HG03135 (cell line): ENCODE measurements at regions not wholly inside any gene's neighbourhood (a gene's known extent, or its start where the extent isn't known, plus 50 kb on each side); places are given as distances from the start of the nearest gene placed in this dataset.

ENCODE experiments used
- ATAC-seq: cut with Tn5 transposase; IDR thresholded peaks from one replicate; pipeline ENCODE4 v1.9.1; 2021; ENCODE audit warnings: mild to moderate bottlenecking, moderate library complexity; ENCODE audit not compliant: unreplicated experiment

DNA sequence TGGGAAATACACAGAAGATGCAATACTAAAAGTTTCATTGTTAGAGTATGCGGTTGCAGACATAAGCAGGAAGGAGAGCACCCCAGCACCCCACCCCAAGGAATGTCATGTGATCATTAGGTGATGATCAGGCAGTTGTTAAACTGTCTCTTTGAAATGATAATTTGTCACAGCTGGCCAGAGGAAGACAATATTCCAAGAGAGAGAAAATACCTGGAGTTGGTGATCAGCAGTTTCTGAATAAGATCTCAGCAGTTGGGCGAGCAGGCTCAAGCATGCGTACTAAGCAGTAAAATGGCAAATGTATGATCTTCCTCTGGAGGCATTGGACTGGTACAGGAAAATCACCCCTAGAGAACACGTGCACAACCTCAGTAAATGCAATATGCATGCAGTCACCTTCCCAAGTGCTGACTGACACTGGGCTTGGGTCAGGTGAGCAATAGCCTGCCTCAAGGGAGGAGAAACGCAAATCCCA, 250.1 kb upstream of the MBL2 start:
- no peak for ATAC-seq

DNA sequence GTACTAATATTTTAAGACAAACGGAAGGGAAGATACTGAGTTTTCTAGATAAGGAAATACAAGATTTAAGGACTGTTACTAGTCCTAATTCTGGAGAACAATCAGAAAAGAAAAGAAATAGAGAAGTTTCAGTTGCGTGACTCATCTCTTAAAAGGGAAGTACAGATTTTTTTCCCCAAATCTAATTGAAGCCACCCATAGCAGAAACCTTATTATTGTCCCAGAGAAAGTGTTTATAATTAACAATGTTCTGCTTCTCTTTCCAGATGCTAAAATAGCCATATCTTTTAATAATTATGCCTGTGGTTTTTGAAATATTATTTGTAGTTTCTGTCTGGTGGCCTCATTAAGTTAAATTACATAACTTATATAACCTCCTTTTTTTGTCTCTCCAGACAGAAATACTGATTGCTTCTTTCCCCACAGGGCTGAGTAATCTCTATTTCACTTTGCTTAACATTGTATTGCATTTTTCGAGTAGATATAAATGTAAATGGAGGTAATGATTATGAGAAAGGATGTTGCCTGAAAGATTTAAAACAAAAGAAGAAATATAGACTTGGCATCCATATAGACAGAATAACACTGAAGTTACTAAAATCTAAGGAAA, 240.7 kb upstream of the MBL2 start:
- no peak for ATAC-seq

DNA sequence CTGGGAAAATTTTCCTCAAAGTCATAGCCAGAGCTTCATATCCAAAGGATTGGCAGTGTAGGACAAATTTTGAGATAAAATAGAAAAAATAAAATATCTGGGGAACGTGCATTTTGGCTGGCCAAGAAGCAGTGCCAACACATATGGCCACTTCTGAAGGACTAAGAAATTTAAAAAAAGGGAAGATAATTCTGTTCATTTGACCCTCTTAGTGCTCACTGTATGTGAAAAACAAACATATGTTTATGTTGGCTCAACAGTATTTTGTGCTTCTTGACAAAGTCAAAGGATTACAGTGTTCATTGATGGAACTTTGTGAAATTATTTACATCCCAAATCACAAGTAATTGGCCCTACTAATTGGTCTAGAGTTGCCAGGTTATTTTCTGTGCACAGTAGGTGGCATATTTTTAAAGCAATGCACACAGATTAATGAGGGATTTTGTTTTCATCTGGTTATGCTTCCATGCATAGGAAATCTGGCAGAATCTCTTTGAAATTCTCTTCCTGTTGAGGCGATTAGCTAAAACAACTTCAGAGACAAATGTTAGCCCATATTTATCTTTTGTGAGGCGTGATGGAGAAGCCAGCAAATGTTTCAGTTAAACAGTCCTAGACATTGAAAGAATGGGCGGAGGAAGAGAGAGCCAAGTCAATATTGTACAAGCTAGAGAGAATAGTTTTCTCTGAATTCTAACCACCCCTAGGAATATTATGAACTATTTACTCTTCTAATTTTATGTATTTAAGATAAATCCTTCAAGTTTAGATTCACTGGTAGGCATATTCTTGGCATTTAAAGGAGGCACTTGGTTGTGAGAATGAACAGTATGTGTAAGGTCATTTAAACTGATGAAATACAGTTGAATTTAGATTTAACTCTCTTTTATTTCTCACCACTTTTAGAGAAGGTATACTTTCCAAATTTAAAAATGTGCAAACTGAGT, 237.7 kb upstream of the MBL2 start:
- ATAC-seq = no peak

DNA sequence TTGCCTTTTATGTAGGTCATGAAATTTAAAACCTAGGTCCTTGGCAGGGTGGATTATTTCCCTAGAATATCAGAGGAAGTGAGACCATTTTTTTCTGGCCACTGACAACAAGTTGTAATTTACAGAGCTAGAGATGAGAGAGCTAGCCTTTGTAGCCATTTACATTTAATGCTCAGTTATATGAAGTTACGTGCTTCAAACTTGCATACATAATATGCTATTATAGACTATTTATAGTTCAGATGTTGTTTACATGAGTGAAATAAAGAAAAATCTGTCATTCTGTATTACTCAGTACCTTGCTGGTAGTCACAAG, 234.9 kb upstream of the MBL2 start:
- no peak for ATAC-seq

DNA sequence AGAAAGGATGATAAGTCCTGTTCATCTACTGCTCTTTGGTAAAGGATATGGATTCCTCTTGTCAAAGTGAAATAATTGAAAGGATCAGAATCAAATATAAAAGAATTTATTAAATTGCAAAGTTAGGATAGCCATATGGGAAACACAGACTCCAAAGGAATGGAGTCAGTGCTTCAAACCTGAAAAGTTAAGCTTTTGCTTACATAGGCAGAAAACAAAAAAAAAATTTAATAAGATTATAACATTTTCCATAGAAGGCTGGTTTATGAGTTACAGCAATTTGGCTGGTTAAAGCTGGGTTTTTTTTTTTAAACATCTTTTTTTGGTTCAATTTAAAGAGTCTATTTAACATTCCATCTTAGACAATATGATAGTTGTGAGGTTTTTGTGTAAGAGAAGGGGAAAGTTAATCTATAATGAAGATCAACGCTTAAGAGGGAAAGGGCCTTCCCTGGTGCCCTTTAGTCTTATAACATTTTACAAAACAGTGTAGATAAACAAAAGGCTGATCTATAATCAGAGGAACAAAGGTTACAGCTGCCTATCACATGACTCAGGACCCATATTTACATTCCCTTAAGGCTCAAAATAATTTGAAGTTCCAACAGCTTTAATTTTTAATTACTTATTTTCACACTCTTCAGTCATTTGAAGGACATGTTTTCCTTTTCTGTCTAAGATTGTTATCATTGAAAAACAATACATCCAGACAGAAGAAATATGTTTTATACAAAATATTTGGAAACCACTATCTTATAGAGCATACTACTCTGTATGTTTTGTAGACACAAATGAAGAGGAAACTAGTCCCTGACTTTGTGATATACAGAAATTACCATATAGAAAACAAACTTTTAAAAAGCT, 234.3 kb upstream of the MBL2 start:
- no peak for ATAC-seq

DNA sequence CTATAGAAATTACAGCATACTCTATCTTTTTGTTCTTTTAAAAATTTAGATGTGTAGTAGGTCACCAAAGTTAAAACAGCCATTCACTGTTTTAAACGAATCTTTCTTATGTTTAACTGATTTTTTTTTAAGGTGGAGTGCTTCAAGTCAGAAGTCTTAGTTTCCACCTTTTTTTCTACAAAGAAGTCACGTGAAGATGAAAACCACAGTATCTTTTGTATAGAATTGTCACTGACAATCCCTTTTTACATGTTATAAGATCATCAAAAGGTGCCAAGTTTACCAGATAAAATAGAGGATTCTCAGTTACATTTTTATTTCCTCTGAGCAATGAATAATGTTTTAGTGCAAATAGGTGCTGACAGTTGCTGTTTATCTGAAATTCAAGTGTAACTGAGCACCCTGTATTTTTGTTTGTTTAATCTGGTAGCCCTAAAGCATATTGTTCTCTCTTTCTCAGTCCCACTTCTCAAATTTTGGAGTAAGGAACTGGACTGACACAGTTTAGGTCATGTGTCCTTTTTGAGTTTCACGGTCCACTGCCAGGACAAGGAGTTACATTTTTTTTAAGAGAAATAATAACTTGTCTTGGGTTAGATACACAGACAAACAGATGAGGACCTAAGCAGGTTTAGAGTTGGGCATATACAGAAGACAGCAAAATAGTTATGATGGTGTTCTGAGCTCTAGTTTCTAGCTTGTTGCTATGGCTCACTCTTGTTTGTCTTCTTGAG, 233.2 kb upstream of the MBL2 start:
- no peak for ATAC-seq

DNA sequence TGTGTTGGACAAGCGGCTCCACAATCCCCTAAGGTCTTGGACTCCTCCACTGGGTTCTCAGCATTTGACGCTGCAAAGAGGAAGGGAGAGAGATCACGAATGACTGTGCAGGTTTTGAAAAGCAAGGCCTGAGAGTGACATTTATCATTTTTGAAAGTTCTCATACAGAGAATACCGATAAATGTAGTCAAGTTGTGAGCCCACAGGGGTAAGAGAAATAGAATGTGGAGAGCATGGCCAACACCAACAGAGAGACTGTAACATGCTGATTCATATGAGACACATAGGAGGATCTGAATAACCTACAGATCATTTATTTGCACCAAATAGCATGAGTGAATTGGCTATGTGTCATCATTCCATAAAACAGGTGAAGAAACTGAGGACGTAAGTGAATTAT, 230.5 kb upstream of the MBL2 start:
- no peak for ATAC-seq

DNA sequence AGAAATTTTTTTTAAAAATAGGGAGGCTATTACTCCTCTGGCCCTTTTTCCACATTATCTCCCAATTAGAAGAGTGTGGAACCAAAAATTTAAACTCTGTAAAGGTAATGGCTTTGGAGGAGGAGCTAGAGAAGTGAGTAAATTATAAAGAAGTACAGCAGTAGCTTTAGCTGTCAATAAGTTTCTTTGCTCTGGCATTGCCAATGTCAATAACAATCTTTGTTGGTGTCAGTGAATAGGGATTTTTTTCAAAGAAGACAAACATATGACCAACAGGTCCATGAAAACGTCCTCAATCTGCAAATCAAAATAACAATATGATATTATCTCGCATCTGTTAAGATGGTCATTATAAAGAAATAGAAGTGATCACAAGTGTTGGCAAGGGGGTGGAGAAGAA, 227.1 kb upstream of the MBL2 start:
- ATAC-seq = no peak

DNA sequence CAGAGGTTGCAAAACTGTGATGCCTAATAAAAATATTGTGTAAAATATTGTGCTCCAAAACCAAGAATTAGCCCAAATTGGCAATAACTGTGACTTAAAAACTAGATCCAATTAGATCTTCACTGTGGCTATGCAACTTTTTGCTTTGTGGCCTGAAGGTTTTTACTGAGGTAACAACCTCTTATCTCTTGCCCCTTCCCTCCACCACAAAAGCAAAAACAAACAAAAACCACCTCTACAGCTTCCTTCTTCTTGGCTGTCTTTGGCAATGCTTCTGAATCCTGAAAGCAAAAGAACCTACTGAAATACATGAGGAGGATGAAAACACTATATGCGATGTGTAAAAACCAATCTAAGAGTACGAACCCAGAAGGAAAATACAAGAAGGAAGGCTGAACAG, 226.7 kb upstream of the MBL2 start:
- ATAC-seq = no peak

DNA sequence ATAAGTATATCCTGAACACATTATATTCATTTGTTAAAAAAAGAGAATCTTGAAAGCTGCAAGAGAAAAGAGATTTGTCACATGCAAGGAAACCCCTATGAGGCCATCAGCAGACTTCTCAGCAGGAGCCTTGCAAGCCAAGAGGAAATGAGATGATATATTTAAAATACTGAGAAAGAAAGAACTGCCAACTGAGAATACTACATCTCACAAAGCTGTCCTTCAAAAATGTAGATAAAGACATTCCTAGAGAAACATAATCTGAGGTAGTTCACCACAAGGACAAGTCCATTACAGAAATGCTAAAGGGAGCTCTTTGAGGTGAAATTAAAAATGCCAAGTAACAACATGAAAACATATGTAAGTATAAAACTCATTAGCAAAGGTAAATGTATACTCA, 224.4 kb upstream of the MBL2 start:
- ATAC-seq = no peak

DNA sequence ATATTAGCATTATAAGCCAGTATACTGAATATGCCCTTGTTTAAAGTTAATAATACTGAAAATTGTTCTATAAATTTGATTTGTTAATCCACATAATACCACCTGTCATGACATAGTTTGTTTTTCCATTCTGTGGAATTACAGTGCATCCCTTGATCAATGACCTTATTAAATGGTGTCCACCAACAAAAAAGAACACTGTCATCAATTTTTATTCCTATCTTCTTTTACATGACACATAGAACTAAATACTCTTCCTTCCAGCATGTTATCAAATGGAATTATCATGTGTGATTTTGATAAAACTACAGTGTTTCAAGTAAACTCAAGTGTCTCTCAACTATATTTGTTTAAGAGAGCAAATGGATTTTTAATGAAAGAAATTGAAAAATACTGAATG, 221.8 kb upstream of the MBL2 start:
- no peak for ATAC-seq

DNA sequence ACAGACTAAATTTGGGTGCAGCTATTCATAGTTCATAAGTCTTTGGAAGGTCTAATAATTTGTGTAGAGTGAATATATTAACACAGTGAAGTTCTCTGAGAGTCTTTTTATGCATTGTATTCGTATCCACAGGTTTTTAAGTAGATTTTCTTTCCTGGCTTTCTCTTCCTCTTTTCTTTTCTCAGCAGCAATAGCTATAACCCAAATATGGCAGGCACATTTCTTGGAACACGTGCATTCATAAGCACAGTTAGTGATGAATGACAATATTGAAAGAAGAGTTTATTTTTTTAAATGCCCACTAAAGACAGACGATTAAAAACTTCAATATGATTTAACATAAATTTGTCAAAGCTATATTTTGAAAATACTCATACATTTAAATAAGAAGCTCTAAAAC, 220.5 kb upstream of the MBL2 start:
- ATAC-seq = no peak

DNA sequence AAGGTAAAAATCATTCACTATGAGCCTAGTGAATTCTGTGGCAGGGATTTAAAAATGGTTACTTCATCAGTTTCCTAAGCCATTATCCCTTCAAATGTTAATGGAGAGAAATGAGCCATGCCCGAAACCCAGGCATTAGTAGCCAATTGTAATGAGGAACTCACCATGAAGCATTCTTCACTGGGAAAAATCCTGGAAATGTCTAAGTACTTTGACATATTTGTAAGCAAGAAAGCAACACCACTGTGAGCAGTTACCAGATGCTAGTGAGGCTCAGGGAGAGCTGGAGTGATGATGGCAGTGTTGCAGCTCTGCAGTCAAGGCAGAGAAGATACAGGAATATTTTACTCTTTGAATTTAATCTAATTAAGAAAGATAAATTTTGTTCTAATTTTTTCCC, 220.0 kb upstream of the MBL2 start:
- no peak for ATAC-seq

DNA sequence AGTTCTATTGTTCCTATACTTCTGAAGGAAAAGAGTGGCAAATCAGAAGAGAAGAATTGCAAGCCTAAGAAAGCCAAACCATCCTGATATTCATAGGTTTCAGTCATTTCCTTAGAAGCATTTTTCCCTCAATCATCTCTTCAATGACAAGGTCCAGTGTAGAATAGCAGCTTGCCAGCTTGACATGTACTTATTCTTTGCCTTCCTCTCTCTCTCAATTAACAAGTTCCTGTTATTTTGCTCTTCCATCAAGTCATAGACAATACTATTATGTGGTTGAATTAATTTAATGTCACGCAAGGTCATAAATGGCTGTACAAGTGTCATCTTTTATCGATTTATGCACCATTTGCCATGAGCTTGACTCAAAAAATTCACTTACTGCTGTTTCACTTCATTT, 216.3 kb upstream of the MBL2 start:
- ATAC-seq = no peak

DNA sequence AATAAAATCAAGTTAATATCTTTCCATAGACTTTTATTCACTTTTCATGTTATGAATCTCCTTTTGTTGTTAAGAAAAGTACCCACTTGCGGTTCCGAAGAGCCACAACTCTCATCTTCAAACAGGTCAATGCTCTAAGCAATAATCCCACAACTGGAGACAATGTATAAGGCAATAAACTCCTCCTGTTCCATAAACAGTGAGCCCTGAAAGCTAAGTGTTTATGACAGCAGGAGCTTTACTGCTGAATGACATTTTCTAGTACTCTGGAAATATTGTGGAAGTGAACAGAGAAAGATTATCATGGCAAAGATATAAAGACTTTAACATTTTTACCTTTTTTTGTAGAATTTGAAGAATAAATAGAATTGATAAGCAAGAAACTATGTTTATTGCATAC, 213.5 kb upstream of the MBL2 start:
- no peak for ATAC-seq

DNA sequence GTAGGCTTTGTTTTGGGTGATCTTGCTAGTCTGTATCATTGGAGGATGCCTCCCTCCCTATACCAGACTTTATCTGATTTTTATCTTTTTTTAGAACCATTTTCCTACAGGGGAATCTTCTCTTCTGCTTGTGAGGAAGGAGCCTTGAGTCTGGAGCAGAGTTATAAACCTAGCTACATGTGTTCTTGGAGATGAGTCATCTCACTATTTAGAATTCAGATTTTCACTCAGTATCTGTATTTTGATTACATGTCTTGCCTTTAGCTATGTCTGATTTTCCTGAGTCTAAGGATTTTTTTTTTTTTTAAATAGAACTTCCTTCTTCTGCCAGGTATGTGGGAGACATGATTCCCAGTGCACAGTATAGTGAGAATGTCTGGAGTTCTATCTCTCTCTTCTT, 211.6 kb upstream of the MBL2 start:
- ATAC-seq = no peak

DNA sequence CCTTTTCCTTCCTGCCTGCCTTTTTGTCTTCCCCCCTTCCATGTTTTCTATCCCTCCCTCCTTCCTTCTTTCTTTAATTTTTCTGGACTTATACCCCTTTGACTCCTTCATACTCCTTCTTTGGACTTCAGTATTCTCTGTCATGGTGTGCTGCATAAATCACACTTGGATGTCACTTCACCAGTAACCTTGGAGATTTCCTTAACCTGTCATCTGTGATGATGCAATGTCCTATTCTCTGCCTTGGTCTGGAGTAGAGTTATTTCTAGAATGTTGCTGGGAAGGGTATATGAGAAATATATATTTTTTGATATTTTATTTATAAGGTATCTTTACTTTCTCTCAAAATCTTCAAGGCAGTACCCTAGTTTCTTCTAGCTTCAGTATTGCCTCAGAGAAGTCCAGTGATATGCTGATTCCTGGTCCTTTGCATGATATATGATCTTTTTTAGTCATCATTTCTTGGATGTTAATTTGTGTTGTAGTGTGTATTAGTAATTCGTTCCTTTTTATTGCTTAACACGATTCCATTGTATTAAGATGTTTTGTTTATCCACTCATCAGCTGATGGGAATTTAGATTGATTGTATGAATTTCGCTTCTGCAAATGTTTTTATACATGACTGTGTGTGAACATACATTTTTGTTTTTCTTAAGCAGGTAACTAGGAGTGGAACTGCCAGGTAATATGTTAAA, 206.9 kb upstream of the MBL2 start:
- no peak for ATAC-seq

DNA sequence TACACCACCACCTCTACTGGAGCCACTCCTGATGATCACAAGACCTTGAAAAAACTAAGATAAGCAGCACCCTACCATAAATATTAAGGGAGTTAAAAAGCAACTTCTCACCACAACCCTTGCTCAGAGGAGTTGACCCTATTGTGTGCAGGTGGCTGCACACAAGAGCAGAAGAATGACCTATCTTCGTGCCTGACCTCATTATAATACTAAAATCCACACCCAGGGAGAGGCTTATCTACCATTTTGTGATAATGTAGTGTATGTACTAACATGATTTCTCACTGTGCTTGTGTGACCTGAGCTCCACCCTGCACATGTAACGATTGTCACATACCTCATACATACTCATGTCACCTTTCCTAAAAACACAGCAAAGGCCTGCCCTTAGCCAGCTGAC, 205.0 kb upstream of the MBL2 start:
- ATAC-seq = no peak

DNA sequence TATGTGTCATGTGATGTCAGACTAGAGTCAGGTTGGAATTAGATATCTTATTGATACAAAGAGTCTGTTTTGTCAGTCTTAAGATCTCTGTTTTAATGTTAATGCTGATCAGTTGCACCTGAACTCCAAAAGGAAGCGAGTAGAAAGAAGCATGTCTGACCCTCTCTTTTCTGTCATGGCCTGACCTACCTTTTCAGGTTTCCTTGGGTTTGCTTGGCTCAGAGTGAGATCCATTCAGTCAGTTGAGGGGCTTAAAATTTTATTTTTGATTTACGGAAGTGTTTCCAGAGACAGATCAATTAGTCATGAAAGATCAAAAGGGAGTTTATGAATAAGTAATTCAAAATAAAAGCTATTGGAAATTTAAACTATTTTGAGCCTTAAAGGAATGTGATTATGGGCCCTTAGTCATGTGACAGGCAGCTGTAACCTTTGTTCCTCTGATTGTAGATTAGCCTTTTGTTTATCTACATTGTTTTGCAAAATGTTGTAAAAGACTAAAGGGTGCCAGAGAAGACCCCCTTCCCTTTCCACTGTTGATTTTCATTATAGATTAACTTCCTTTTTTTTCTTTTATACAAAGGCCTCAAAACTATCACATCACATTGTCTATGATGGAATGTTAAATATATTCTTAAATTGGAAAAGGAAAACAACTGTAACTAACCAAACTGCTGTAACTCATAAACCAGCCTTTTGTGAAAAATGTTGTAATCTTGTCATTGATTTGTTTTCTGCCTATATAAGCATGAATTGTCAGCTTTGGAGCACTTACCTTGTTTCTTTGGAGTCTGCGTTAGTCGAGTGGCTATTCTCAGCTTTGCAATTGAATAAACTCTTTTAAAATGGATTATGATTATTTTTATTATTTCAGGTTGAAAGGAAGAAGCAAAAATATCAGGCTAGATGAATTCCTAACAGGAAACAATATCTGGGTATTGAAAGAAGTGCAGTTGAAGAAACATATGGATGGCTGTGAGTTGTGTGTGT, 195.5 kb upstream of the MBL2 start:
- no peak for ATAC-seq
